ENCODE measurements at regions not wholly inside any gene's neighbourhood (a gene's known extent, or its start where the extent isn't known, plus 50 kb on each side); places are given as distances from the start of the nearest gene placed in this dataset.

GRCh38 chr17:33779234-33779591, 475.9 kb upstream of the CCL2 start:
- Histone ChIP-seq H3K27me3 (ENCODE audit: control insufficient read depth in 2 of 2, insufficient read depth in 2 of 2, low read length in 2 of 2) (no peaks in the 10 kb centered on the region), H3K27ac (ENCODE audit: insufficient read depth, low read depth, low read length) (no peak overlapping the region), H3K79me2 (ENCODE audit: control insufficient read depth, insufficient read depth, low read length) (no peaks in the 10 kb centered on the region), H3K4me2 (ENCODE audit: insufficient read depth, low read length) (no peak overlapping the region), H3K9me1 (replicated peaks; ENCODE audit: control insufficient read depth, extremely low read depth, insufficient read depth, low read length) (no peaks in the 10 kb centered on the region), H3K4me1 (ENCODE audit: control insufficient read depth, extremely low read depth, insufficient read depth, low read length) (no peaks in the 10 kb centered on the region), H4K20me1 (replicated peaks; ENCODE audit: control insufficient read depth, extremely low read depth, insufficient read depth, low read length) (no peaks in the 10 kb centered on the region), H3K36me3 (ENCODE audit: control insufficient read depth in 2 of 2, extremely low read depth in 1 of 2, insufficient read depth in 2 of 2, low read length in 2 of 2) (no peaks in the 10 kb centered on the region), H2AFZ (ENCODE audit: low read depth, low read length) (no peak overlapping the region), H3K9me3 (replicated peaks; ENCODE audit: control insufficient read depth, insufficient read depth, low read length) (no peaks in the 10 kb centered on the region), H3K9ac (replicated peaks; ENCODE audit: extremely low read depth, insufficient read depth, low read length) (no peak overlapping the region), H3K4me3 (replicated peaks in 1 of 3; ENCODE audit: insufficient read depth in 1 of 3, low read depth in 1 of 3, low read length in 3 of 3) (no peak overlapping the region)
- TF ChIP-seq CTCF (IDR thresholded peaks at IDR 0.05; ENCODE audit: extremely low read depth in 1 of 2, insufficient read depth in 1 of 2, low read depth in 1 of 2, low read length in 2 of 2) (peak; percentile 74 to 85), POLR2AphosphoS5 (IDR thresholded peaks at IDR 0.05; ENCODE audit: insufficient read depth, low read depth, low read length) (no peak)
- peak; percentile 90 for FAIRE-seq
- dilution Hi-C loops (cut with MboI; ENCODE audit: extremely low pct_ligation_motif_present, low sequenced_read_pairs), result no loop called here
- intact Hi-C loops (cut with micrococcal nuclease), result loop anchor here (1.0 to 5.0 kb wide), 2 partner anchors 418 to 582 kb away; no protein-coding TSS in a partner anchor
- POLR2A ChIA-PET, result no interaction called here
- CTCF ChIA-PET, result interaction anchor here (0.6 to 3.3 kb wide), 10 partner anchors 11 to 740 kb away, joined by 3 to 31 read pairs (median 3); no protein-coding TSS in a partner anchor
- no TSS peak for BruUV-seq (replicated peaks)
- peak; percentile 57 for DNase-seq (ENCODE audit: low read depth, low spot score)

GRCh38 chr17:33785281-33785680, 469.8 kb upstream of the CCL2 start:
- H3K9ac ChIP-seq (replicated peaks; ENCODE audit: extremely low read depth, insufficient read depth, low read length), result no peak overlapping the region
- dilution Hi-C loops (cut with MboI; ENCODE audit: extremely low pct_ligation_motif_present, low sequenced_read_pairs), result no loop called here

More at GRCh38 chr17:33785281-33785680, 469.8 kb upstream of the CCL2 start:
- Histone ChIP-seq H3K4me1 (ENCODE audit: control insufficient read depth, extremely low read depth, insufficient read depth, low read length) (no peaks in the 10 kb centered on the region), H3K27ac (ENCODE audit: insufficient read depth, low read depth, low read length) (no peak overlapping the region), H2AFZ (ENCODE audit: low read depth, low read length) (no peak overlapping the region), H3K9me1 (replicated peaks; ENCODE audit: control insufficient read depth, extremely low read depth, insufficient read depth, low read length) (no peaks in the 10 kb centered on the region), H3K4me3 (replicated peaks in 1 of 3; ENCODE audit: insufficient read depth in 1 of 3, low read depth in 1 of 3, low read length in 3 of 3) (no peak overlapping the region), H3K4me2 (ENCODE audit: insufficient read depth, low read length) (no peak overlapping the region), H3K79me2 (ENCODE audit: control insufficient read depth, insufficient read depth, low read length) (no peaks in the 10 kb centered on the region), H3K27me3 (ENCODE audit: control insufficient read depth in 2 of 2, insufficient read depth in 2 of 2, low read length in 2 of 2) (no peaks in the 10 kb centered on the region), H4K20me1 (replicated peaks; ENCODE audit: control insufficient read depth, extremely low read depth, insufficient read depth, low read length) (no peaks in the 10 kb centered on the region), H3K36me3 (ENCODE audit: control insufficient read depth in 2 of 2, extremely low read depth in 1 of 2, insufficient read depth in 2 of 2, low read length in 2 of 2) (no peaks in the 10 kb centered on the region), H3K9me3 (replicated peaks; ENCODE audit: control insufficient read depth, insufficient read depth, low read length) (no peaks in the 10 kb centered on the region)
- no peak for DNase-seq (ENCODE audit: low read depth, low spot score)
- ChIA-PET POLR2A (no interaction called here), CTCF (no interaction called here)
- TF ChIP-seq EZH2 (IDR thresholded peaks at IDR 0.05; ENCODE audit: borderline replicate concordance, low read depth, low read length, severe bottlenecking) (no peak), POLR2AphosphoS5 (IDR thresholded peaks at IDR 0.05; ENCODE audit: insufficient read depth, low read depth, low read length) (no peak), JUN (IDR thresholded peaks at IDR 0.05; ENCODE audit: borderline replicate concordance, insufficient read depth, insufficient read length, low read depth) (no peak), MYC (IDR thresholded peaks at IDR 0.05; ENCODE audit: low read depth, low read length) (no peak), MAX (IDR thresholded peaks at IDR 0.05; ENCODE audit: insufficient read depth, insufficient read length) (no peak), FOS (IDR thresholded peaks at IDR 0.05; ENCODE audit: borderline replicate concordance, insufficient read depth, low read length) (no peak), GATA2 (IDR thresholded peaks at IDR 0.05; ENCODE audit: insufficient read depth, insufficient read length, low read depth, low read length) (no peak), POLR2A (IDR thresholded peaks at IDR 0.05; ENCODE audit: low read depth, low read length) (no peak)
- FAIRE-seq, result no peak
- intact Hi-C loops (cut with micrococcal nuclease), result no loop called here
- no TSS peak for BruUV-seq (replicated peaks)

Data from endothelial cell of umbilical vein (primary cell).